HG03039 (cell line): ENCODE measurements at regions not wholly inside any gene's neighbourhood (a gene's known extent, or its start where the extent isn't known, plus 50 kb on each side); places are given as distances from the start of the nearest gene placed in this dataset.
"Not testable (repeated sequence)": the region's sequence is repeated elsewhere in the genome, so short reads cannot be mapped to it uniquely, and the experiment has no call there.

Source experiments
- ATAC-seq: cut with Tn5 transposase; IDR thresholded peaks from one replicate; pipeline ENCODE4 v1.9.1; 2021; ENCODE audit warnings: mild to moderate bottlenecking, moderate library complexity; ENCODE audit not compliant: unreplicated experiment

DNA sequence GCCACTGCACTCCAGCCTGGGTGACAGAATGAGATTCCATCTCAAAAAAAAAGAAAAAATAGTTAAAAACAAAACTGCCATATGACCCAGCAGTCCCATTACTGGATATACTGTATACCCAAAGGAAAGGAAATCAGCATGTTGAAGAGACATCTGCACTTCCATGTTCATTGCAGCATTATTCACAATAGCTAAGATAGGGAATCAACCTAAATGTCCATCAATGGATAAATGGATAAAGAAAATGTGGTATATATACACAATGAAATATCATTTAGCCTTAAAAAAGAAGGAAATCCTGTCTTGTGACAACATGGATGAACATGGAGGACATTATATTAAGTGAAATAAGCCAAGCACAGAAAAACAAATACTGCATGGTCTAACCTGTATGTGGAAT is 160.7 kb downstream of the DUSP6 start:
- ATAC-seq, result not testable (repeated sequence)

DNA sequence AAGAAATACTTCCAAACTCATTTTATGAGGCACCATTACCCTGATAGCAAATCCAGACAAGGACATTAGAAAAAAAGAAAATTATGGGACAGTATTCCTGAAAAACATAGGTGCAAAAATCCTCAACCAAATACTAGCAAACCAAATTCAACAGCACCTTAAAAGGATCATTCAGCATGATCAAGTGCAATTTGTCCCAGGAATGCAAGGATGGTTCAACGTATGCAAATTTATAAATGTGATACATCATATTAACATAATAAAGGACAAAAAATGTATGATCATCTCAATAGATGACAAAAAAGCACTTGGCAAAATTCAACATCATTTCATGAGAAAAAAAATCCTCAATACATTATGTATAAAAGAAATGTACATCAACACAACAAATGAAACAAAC is 162.9 kb downstream of the DUSP6 start:
- no peak for ATAC-seq

DNA sequence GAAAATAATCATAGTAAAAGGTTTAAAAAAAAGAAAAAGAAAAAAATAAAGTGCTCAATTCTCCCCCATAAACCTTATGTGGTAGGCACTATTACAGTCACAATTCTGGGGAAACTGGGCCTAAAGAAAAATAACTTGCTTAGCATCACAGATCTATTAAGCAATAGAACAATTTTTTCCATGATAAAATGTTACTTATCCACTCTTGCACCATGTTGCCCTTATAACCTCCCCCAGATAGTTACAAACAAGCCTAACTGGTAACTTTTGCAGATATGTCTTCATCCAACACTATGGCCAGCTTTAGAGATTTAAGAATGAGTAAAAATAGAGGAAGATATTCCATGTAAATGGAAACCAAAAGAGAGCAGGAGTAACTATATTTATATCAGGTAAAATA is 164.8 kb downstream of the DUSP6 start:
- no peak for ATAC-seq

DNA sequence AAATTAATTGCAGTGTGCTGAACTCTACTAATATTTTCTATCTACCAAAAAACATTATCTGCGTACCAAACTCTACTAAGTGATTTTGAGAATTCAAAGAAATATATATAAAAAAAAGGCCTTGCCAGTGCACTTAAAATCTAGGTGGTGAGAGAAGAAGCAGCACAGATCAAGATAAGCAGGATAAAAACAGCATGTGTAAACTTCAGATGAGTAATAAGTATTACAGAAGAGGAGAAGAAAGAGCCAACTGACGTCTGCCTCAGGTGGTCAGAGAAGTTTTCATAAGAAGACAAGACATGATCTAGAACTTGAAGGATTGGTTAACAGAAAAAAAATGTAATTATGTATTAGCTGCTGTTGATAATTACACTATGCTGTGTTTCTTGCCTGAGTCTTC is 166.4 kb downstream of the DUSP6 start:
- no peak for ATAC-seq

- ATAC-seq, result no peak
Measured at GRCh38 chr12:89185181-89185580, 167.1 kb downstream of the DUSP6 start.

- no peak for ATAC-seq
Measured at GRCh38 chr12:89183985-89184435, 168.3 kb downstream of the DUSP6 start.

- no peak for ATAC-seq
Measured at GRCh38 chr12:89181271-89181920, 170.9 kb downstream of the DUSP6 start.

DNA sequence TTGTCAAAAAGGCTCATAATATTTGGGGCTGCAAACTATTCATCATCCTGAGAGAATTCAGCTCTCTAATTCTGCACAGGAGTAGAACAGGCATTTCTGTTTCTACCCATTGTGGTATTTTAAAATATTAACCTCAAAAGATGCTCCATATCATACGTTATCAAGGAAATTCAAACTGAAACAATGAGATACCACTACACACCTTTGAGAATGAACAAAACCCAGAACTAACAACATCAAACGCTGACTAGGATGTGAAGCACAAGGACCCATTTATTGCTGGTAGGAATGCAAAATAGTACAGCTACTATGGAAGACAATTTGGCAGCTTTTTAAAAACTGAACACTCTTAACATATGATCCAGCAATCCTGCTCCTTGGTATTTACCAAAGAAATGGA is 171.8 kb downstream of the DUSP6 start:
- no peak for ATAC-seq

DNA sequence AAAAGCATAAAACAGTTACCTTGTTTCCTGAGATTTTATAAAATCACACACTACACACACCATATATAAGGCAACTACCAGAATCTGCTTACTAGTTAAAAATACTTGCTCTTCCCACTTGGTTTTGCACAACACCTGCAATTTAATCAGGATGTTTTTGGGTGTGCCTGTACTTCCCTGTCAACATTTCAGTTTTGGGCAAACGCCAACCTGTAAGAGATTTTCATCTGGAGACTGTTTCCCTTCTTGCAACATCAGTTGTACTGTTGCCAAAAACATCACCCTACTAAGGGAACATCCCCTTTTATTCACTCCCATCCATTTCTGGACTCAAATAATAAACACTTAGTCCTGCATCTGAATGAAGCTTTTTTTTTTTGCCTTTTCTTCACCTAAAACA is 172.3 kb downstream of the DUSP6 start:
- ATAC-seq, result no peak

DNA sequence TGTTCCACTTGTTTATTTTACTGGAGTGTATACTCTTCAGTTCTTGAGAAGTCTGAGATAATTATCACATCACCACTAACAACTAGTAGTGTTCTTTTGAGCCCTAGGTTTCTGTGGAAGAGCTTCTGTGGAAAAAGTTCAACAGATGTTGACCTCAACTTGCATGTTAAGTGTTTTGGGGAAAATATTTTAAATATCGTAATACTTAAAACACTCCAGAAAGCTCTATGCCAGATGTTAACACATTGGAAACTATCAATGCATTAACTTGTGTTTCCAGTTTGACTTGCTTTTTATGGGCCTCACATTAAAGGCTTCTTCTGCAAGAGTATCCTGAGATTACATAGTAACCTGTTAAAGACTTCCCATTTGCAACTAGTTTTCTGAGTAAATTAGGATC is 173.1 kb downstream of the DUSP6 start:
- ATAC-seq, result no peak

DNA sequence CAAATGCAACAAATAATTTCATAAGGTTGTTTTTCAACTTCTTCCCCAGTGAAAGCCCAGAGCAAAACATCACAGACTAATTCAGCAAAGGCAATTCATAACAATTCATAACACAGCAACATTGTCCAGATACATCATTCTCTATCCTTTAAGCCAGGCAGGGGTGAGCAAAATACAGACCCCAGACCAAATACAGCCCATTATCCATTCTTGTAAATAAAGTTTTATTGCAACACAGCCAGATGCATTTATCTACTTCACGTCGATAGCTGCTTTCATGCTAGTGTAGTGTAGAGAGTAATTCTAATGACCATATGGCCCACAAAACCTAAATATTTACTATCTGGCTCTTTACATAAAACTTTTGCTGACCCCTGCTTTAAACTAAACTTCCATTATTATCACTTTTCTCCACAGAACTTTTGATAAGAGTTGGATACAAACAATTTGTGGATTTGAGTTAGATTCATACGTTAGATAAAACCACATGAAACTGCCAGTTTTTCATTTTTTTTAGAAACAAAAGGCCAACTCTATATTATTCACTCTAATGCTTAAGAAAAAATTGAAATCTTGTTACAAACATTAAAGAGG is 174.4 kb downstream of the DUSP6 start:
- no peak for ATAC-seq

- ATAC-seq, result no peak
Measured at GRCh38 chr12:89176676-89177075, 175.6 kb downstream of the DUSP6 start.

DNA sequence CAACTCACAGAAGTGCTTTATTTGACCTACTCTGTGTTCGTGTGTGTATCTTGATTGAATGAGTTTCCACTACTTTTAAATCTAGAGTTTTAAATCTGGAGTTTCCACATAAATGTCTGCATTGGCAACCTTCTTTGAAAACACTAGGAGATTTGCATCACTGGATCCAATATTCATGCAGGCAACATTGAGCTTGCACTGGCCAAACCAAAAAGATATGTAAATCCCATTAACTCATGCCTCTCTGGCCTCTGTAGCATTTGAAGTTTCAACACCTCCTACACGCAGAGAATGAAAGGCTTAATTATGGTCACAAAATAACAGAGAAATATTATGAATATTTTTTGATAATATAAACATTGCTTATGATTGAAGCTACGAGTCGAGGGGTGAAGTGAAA is 178.6 kb downstream of the DUSP6 start:
- no peak for ATAC-seq

GRCh38 chr12:89173096-89173495 is 179.2 kb downstream of the DUSP6 start:
- ATAC-seq, result no peak

- ATAC-seq, result no peak
Measured at GRCh38 chr12:89172224-89172623, 180.1 kb downstream of the DUSP6 start.

DNA sequence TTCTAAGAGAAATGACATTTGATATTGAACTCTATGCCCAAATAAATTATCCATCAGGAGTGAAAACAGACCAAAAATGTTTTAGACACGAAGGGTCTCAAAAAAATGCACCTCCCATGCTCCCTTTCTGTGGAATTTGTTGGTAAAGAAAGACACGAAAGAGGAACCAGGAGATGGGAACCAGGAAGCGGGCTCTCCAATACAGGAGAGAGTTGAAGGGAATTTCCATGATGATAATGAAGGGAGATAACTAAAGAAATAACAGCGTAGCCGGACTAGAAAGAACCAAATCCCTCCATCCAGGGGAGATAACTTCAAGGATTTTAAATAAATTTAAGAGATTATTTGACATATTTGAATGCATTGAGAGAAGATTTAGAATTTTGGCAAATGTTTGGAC is 183.0 kb downstream of the DUSP6 start:
- ATAC-seq, result no peak

GRCh38 chr12:89167986-89168385 is 184.3 kb downstream of the DUSP6 start:
- no peak for ATAC-seq

DNA sequence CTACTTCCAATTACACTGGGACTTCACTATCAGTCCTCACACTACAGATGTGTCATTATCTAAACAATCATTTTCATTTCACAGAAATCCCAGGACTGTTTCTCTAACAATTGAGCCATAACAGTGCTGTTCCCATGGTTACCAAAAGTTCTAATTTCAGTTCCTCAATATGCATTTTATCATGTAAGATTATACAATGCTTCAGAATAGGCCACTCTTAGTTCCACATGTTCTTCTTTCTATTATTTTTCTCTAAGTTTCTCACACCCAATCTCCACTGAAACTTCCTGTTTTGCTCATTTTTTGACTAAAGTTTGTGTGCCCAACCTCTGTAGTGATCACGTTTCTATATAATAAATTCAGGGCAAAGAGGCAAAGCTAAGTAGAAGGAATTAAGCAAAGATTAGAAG is 185.8 kb downstream of the DUSP6 start:
- peak; percentile 88 for ATAC-seq

DNA sequence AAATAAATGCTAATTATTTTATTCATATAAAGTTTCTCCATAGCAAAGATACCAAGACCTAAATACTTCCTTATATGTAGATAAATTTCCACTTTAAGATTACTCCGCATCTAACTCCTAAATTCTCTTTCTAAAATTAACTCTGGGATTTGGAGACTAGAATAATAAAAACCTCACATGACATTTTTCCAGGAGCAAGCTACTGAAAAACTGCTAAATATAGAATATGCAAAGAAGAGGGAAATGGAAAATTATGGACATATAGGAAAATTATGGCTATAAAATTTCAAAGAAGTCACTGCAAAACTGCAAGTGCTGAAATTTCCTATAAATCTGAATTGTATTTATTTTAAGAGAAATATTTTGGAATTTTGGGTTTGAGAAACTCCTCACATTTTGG is 186.2 kb downstream of the DUSP6 start:
- ATAC-seq, result no peak

DNA sequence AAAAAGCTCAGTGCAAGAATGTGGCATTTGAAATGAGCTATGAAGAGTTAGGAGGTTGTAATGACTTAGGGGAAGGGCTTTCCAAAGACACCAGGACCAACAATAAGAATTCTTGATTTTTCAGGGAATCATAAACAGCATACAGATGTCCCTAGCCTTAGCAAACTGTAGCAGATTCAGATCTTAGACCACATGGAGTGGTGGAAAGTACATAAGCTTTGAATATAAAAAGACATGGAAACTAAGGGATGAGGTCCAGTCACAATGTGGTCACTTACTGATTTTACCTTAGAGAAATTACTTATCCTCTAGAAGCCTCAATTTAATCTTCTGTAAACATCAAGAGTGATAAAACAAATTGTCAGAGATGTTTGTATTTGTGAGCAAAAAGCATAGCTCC is 186.6 kb downstream of the DUSP6 start:
- no peak for ATAC-seq

- no peak for ATAC-seq
Measured at GRCh38 chr12:89163918-89164317, 188.4 kb downstream of the DUSP6 start.

- ATAC-seq, result peak; percentile 45
Measured at GRCh38 chr12:89162589-89163261, 189.6 kb downstream of the DUSP6 start.
